HG02885 (cell line): ENCODE measurements at regions not wholly inside any gene's neighbourhood (a gene's known extent, or its start where the extent isn't known, plus 50 kb on each side); places are given as distances from the start of the nearest gene placed in this dataset.

Experiments
- ATAC-seq: cut with Tn5 transposase; IDR thresholded peaks from one replicate; pipeline ENCODE4 v1.9.1; 2021; ENCODE audit warnings: mild to moderate bottlenecking; ENCODE audit not compliant: unreplicated experiment, poor library complexity

GRCh38 chr20:48080583-48080982 lies 295.3 kb upstream of the SULF2 start:
- no peak for ATAC-seq

GRCh38 chr20:48079028-48079427 lies 293.7 kb upstream of the SULF2 start:
- no peak for ATAC-seq

GRCh38 chr20:48076747-48077146 lies 291.5 kb upstream of the SULF2 start:
- no peak for ATAC-seq

- no peak for ATAC-seq
Measured at GRCh38 chr20:48076247-48076646, 291.0 kb upstream of the SULF2 start.

- ATAC-seq: no peak
Measured at GRCh38 chr20:48075591-48076174, 290.4 kb upstream of the SULF2 start.

- no peak for ATAC-seq
Measured at GRCh38 chr20:48070991-48071652, 285.8 kb upstream of the SULF2 start.

- no peak for ATAC-seq
Measured at GRCh38 chr20:48069596-48069995, 284.3 kb upstream of the SULF2 start.

- ATAC-seq: no peak
Measured at GRCh38 chr20:48066851-48067250, 281.6 kb upstream of the SULF2 start.

- no peak for ATAC-seq
Measured at GRCh38 chr20:48066246-48066645, 281.0 kb upstream of the SULF2 start.

GRCh38 chr20:48065833-48066232 lies 280.6 kb upstream of the SULF2 start:
- no peak for ATAC-seq

- ATAC-seq: no peak
Measured at GRCh38 chr20:48064929-48065328, 279.6 kb upstream of the SULF2 start.

- no peak for ATAC-seq
Measured at GRCh38 chr20:48060841-48061720, 275.8 kb upstream of the SULF2 start.

GRCh38 chr20:48058611-48059559 lies 273.6 kb upstream of the SULF2 start:
- no peak for ATAC-seq

GRCh38 chr20:48057739-48058138 lies 272.5 kb upstream of the SULF2 start:
- no peak for ATAC-seq

- ATAC-seq: no peak
Measured at GRCh38 chr20:48057251-48057650, 272.0 kb upstream of the SULF2 start.

- ATAC-seq: no peak
Measured at GRCh38 chr20:48056218-48056617, 270.9 kb upstream of the SULF2 start.

- no peak for ATAC-seq
Measured at GRCh38 chr20:48054051-48054450, 268.8 kb upstream of the SULF2 start.

- no peak for ATAC-seq
Measured at GRCh38 chr20:48052475-48052835, 267.2 kb upstream of the SULF2 start.

GRCh38 chr20:48051794-48052474 lies 266.7 kb upstream of the SULF2 start:
- ATAC-seq: no peak

- no peak for ATAC-seq
Measured at GRCh38 chr20:48049641-48050040, 264.4 kb upstream of the SULF2 start.
